Mucosa of rectum (tissue), 2 donors: ENCODE measurements at regions not wholly inside any gene's neighbourhood (a gene's known extent, or its start where the extent isn't known, plus 50 kb on each side); places are given as distances from the start of the nearest gene placed in this dataset.

Source experiments
- H3K27ac ChIP-seq, 2 donors: one replicate each; pipeline ENCODE4 v1.7.0; 2013; ENCODE audit warnings: inconsistent platforms in 2 of 2, low read depth in 2 of 2, low read length in 2 of 2
- H3K27me3 ChIP-seq, 2 donors: one replicate each; pipeline ENCODE4 v1.7.0; 2013; ENCODE audit warnings: low read length in 2 of 2; ENCODE audit not compliant: control insufficient read depth in 2 of 2, insufficient read depth in 2 of 2
- H3K36me3 ChIP-seq, 2 donors: one replicate each; pipeline ENCODE4 v1.7.0; 2013; ENCODE audit warnings: low read length in 2 of 2; ENCODE audit not compliant: control insufficient read depth in 2 of 2, insufficient read depth in 2 of 2
- H3K4me1 ChIP-seq, 2 donors: one replicate each; pipeline ENCODE4 v1.7.0; 2013; ENCODE audit warnings: low read length in 2 of 2, mild to moderate bottlenecking in 1 of 2; ENCODE audit not compliant: control insufficient read depth in 2 of 2, insufficient read depth in 2 of 2
- H3K4me3 ChIP-seq, 2 donors: one replicate each; pipeline ENCODE4 v1.7.0; 2013; ENCODE audit warnings: low read length in 2 of 2
- H3K9ac ChIP-seq, 2 donors: one replicate each; pipeline ENCODE4 v1.7.0; 2013; ENCODE audit warnings: low read length in 2 of 2, low read depth in 1 of 2, mild to moderate bottlenecking in 1 of 2
- H3K9me3 ChIP-seq, 2 donors: one replicate each; pipeline ENCODE4 v1.7.0; 2013; ENCODE audit warnings: low read length in 2 of 2; ENCODE audit not compliant: control insufficient read depth in 2 of 2
- donor health status: healthy.
- donor health status: Normal muscosa, but diverticular disease.

DNA sequence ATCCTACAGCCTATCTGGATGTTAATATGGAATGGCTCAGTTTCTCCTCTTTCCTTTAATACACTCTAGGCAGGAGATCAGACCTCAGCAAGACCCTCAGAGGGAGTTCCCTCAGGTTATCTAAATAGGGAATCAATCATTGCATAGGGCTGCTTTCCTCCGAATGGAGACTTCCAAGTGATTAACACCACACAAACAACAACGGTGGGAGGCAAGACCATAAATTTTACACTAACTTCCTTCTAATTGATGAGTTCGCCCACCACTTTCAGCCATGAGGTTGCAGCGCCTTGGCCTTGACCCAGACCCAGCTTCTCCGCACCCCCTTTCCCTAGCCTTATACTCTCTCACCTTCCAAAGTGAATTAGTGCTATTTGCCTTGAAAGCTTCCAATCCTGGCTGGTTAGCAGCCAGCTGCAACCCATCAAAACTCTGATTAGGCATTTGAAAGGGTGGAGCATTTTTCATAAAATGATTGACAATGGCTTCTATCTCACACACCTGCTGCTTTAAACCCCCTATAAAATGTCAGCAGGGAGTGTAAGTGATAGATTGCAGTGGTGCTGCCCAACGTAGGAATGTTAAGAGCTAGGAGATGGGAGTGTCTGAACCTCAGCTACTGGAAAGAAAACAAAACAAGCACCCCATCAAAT lies 534.9 kb upstream of the USP24 start:
- Histone ChIP-seq H3K27me3 (no peaks in the 10 kb centered on the region), H3K4me3 (no peak overlapping the region), H3K36me3 (no peaks in the 10 kb centered on the region), H3K9me3 (no peaks in the 10 kb centered on the region), H3K27ac (no peak overlapping the region), H3K9ac (no peak overlapping the region), H3K4me1 (peaks cover 2 to 11% of the 10 kb centered on the region in 2 donors)

- Histone ChIP-seq H3K4me1 (peaks cover 2 to 11% of the 10 kb centered on the region in 2 donors), H3K27ac (no peak overlapping the region), H3K9ac (no peak overlapping the region), H3K27me3 (no peaks in the 10 kb centered on the region), H3K9me3 (no peaks in the 10 kb centered on the region), H3K4me3 (no peak overlapping the region), H3K36me3 (no peaks in the 10 kb centered on the region)
Measured at GRCh38 chr1:55747408-55747841, 532.3 kb upstream of the USP24 start.

DNA sequence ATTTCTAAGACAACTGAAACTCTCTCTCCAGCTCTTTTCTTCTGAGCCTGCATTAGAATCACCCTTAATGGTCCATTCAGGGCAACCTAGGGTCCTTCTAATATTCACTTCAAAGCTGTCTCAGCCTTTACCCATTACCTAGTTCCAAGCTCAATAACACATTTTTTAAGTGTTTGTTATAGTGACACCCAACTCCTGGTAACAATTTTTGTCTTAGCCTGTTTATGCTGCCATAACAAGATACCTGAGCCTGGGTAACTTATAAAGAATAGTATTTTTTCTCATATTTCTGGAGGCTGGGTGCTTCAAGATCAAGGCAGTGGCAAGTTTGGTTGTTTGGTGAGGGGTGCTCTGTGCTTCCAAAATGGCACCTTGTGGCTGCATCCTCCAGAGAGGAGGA lies 531.5 kb upstream of the USP24 start:
- no peak overlapping the region for H3K9ac ChIP-seq

GRCh38 chr1:55741516-55741915 lies 526.4 kb upstream of the USP24 start:
- peaks cover 0 to 2% of the 10 kb centered on the region in 2 donors for H3K4me1 ChIP-seq
- H3K4me3 ChIP-seq = no peak overlapping the region
- no peak overlapping the region for H3K9ac ChIP-seq
- no peaks in the 10 kb centered on the region for H3K36me3 ChIP-seq
- H3K27me3 ChIP-seq = no peaks in the 10 kb centered on the region
- H3K9me3 ChIP-seq = no peaks in the 10 kb centered on the region
- no peak overlapping the region for H3K27ac ChIP-seq

More for the DNA sequence above, 531.5 kb upstream of the USP24 start:
- H3K9me3 ChIP-seq = no peaks in the 10 kb centered on the region
- no peak overlapping the region for H3K27ac ChIP-seq
- no peak overlapping the region for H3K4me3 ChIP-seq
- H3K27me3 ChIP-seq = no peaks in the 10 kb centered on the region
- H3K36me3 ChIP-seq = no peaks in the 10 kb centered on the region
- H3K4me1 ChIP-seq = peaks cover 2 to 11% of the 10 kb centered on the region in 2 donors

- Histone ChIP-seq H3K36me3 (no peaks in the 10 kb centered on the region), H3K27me3 (no peaks in the 10 kb centered on the region), H3K27ac (no peak overlapping the region), H3K4me3 (no peak overlapping the region), H3K4me1 (no peaks in the 10 kb centered on the region), H3K9me3 (no peaks in the 10 kb centered on the region), H3K9ac (no peak overlapping the region)
Measured at GRCh38 chr1:55735106-55735505, 519.9 kb upstream of the USP24 start.

GRCh38 chr1:55726994-55727393 lies 511.8 kb upstream of the USP24 start:
- Histone ChIP-seq H3K27ac (no peak overlapping the region), H3K36me3 (no peaks in the 10 kb centered on the region), H3K9me3 (no peaks in the 10 kb centered on the region), H3K9ac (no peak overlapping the region), H3K4me1 (no peaks in the 10 kb centered on the region), H3K27me3 (no peaks in the 10 kb centered on the region), H3K4me3 (no peak overlapping the region)

DNA sequence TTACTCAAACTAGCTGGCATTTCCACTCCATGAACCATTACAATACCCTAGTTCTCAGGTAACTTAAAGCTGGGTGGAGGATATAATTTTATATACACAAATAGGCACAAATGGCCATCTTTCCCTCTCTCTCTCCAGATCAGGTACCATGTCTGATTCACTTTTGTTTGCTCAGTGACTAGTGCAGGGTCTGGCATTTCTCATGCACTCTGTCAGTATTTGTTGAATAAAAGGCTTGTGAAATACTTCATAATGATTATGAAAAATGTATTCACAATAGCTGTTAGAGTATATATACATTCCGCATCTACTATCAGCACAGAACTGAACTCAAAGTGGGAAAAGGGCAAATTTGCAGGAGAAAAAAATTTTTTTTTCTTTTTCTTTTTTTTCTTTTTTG lies 510.2 kb upstream of the USP24 start:
- Histone ChIP-seq H3K9ac (no peak overlapping the region), H3K9me3 (no peaks in the 10 kb centered on the region), H3K27ac (no peak overlapping the region), H3K27me3 (no peaks in the 10 kb centered on the region), H3K36me3 (no peaks in the 10 kb centered on the region), H3K4me3 (no peak overlapping the region), H3K4me1 (no peaks in the 10 kb centered on the region)

DNA sequence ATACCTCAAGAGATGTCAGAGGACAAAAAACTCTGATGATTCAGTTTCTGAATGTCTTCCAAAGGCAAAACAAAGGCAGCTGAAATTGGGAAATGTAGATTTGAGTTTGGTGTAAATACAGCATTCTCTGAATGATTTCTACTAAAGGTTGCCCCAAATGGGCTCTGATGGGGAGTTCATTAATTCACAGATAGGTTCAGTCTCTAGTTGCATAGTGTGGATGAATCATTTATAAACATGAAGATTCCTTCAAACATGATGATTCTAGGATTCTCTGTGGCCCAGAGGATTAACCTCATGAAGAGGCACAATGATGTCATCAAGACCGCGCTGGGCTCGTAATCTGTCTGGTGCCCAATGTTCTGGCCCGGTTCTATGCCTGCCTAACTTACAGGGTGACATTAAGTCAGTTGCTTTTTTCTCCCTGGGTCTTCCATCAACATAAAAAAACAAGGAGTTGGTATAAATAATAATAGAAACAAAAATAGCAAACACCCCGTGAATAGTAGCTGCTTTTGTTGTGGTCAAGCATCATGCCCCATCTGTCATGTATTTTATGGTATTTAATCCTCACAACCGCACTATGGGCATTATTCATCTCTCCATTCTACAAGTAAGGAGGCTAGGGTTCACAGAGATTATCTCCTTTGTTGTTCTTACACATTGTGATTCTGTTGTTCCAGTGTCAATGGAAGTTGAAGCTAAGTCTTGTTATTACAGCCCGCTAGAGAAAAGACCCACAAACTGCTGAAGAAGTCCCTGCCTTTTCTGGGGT lies 509.6 kb upstream of the USP24 start:
- Histone ChIP-seq H3K36me3 (no peaks in the 10 kb centered on the region), H3K4me1 (no peaks in the 10 kb centered on the region), H3K9me3 (no peaks in the 10 kb centered on the region), H3K27ac (no peak overlapping the region), H3K9ac (no peak overlapping the region), H3K4me3 (no peak overlapping the region), H3K27me3 (no peaks in the 10 kb centered on the region)

GRCh38 chr1:55723001-55723400 lies 507.8 kb upstream of the USP24 start:
- Histone ChIP-seq H3K4me3 (no peak overlapping the region), H3K9me3 (no peaks in the 10 kb centered on the region), H3K4me1 (peaks cover 0 to 4% of the 10 kb centered on the region in 2 donors), H3K9ac (no peak overlapping the region), H3K27ac (no peak overlapping the region), H3K27me3 (no peaks in the 10 kb centered on the region), H3K36me3 (no peaks in the 10 kb centered on the region)

DNA sequence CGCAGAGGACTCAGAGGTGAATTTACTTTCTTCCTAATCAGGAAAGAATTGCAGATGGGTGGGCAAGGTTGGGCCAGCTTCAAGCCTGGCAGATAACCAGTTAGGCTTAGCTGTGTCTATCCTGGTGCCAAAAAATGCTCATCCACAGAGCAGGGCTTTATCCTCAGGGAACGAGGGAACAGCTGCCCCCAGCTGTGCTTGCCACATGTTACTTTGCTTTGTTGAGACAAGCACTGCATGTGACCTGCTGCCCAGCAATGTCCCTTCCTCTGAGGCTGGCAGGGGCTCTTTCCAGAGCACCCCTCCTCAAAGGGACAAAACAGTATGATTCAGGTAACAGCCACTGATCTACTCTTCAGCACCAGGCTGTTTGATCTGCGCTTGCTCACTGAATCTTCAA lies 505.1 kb upstream of the USP24 start:
- Histone ChIP-seq H3K27ac (peak overlapping the region; percentile 7 to 64), H3K4me1 (peaks cover 0 to 4% of the 10 kb centered on the region in 2 donors)

More for the DNA sequence above, 505.1 kb upstream of the USP24 start:
- Histone ChIP-seq H3K9me3 (no peaks in the 10 kb centered on the region), H3K9ac (no peak overlapping the region), H3K36me3 (no peaks in the 10 kb centered on the region), H3K27me3 (no peaks in the 10 kb centered on the region), H3K4me3 (no peak overlapping the region)
